ENCODE measurements at regions not wholly inside any gene's neighbourhood (a gene's known extent, or its start where the extent isn't known, plus 50 kb on each side); places are given as distances from the start of the nearest gene placed in this dataset.
"Not testable (repeated sequence)": the region's sequence is repeated elsewhere in the genome, so short reads cannot be mapped to it uniquely, and the experiment has no call there.

GRCh38 chr3:178137206-178137605 is 399.0 kb upstream of the KCNMB2 start:
- no peak for DNase-seq

GRCh38 chr3:178137831-178138230 is 398.4 kb upstream of the KCNMB2 start:
- no peak for DNase-seq

- DNase-seq: no peak
These were observed 397.1 kb upstream of the KCNMB2 start for GRCh38 chr3:178139116-178139515.

DNA sequence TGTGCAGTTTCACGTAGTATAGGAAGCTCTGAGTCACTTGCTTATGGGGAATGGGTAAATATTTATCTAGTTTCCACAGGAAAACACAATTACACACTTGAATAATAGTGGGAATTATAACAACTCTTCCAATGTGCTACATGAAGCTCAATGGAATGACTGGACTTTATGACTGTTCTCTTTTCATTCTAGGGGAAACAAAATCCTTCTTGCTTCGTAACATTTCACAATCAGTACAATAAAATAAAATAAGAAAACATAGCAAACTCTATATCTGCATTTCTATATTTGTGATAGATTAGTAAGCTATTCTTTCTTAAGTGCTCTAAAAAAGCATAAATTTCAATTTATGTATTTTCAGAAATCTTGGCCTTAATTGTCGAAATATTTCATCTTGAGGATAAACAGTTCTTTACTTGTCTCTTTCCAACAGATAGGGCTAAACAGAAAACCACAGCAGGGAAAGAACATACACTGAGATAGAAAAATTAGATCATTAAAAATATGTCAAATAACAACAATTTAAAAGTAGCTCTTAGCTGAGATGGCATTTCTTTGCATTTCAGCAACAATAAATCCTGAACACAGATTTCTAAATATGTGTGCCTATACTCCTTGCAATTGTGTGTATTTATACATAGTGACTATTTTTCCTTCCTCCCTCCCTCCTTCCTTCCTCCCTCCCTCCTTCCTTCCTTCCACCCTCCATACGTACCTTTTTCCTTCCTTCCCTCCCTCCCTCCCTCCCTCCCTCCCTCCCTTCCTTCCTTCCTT is 395.5 kb upstream of the KCNMB2 start:
- DNase-seq: no peak

GRCh38 chr3:178141305-178141684 is 394.9 kb upstream of the KCNMB2 start:
- DNase-seq: not testable (repeated sequence)

DNA sequence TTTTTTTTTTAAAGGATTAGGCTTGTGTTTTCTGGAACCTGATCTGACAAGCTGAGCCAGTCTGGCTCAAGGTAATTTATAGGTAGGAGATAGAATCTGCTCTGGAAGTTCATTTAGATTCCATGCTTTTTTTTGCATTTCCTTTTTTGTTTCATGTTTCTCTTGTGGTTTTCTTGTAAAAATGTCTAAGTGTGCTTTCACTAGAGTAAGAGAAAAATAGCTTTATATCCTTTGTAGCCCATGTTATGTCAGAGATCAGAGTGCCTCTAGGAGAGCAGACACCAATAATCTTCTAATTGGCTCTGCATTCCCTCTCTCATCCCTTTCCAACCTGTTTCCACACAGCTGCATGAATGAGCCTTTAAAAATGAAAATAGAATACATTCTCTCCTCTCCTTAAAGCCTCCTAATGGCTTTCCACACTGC is 389.8 kb upstream of the KCNMB2 start:
- no peak for DNase-seq

- DNase-seq: no peak
These were observed 389.2 kb upstream of the KCNMB2 start for GRCh38 chr3:178147001-178147400.

DNA sequence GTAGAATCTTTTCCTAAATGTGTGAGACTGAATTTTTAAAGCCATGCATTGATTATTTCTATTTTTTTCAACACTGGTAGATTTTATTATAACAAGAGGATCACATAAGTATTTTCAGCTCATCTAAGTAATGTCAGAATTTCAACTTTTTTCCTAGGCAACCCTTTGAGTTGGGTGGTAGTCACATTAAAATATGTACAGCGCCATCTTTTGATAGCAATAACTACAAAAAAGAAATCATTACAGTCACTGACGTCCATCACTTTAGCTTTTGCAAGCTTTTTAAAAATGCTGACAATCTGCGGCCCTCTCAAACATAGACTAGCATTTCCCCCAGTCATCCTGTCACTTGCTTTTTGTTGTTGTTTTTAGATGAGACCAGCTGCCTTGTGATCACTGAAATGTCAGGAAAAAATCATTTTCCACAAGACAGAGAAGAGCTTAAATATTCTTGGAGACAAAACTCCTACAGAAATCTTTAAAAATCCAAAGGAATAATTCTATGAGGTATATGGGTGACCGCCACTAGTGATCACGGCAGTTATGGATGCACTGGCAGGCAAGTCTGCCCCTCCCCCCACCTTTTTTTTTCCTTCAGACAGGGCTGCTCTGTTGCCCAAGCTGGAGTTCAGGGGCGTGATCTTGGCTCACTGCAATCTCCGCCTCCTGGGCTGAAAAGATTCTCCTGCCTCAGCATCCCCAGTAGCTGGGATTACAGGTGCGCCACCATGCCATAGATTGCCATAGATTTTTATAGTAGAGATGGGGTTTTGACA is 384.0 kb upstream of the KCNMB2 start:
- DNase-seq: no peak

DNA sequence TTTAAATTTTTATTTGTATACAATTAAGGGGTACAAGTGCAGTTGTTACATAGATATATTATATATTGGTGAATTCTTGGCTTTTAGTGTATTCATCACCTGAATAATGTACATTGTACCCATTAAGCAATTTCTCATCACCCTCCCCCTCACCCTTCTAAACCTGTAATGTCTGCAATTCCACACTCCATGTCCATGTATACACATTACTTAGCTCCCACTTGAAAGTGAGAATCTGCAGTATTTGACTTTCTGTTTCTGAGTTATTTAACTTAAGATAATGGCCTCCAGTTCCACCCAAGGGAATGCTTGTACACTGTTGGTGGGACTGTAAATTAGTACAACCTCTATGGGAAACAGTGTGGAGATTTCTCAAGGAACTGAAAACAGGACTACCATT is 383.2 kb upstream of the KCNMB2 start:
- no peak for DNase-seq

DNA sequence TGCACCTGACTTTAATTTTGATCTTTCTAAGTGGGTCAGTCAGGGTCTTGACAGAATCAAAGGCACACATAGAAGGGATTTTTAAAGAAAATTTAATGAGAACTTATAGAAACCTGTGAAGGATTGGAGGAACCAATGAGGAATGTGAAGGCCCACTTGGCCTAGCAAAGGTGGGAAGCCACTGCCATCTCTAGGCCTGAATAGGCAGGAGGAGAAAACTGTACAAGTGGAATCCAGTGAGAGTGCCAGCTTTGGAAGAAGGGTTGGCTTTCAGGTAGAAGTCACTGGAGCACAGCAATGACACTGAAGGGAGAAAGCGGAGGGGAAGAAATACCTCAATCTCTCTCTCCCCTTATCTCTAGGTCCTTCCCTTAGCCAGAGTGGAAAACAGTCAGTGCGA is 380.7 kb upstream of the KCNMB2 start:
- no peak for DNase-seq

DNA sequence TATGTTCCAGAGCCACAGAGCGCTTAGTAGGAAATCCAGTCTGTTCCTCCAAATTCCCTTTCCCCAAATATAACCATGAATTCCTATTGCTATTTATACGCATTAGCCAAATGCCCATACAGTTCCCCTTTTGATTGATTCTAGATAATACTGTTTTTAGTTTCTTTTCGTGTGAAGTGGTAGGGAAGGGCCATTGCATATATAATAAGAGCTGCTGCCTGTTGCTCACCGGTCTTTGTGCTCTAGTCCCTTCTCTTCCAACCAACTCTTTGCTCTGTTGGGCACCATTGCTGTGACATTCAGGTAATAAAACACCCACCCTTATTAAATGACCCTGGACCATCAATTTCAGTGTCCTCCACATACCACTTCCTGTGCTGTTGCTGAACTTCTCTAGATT is 379.9 kb upstream of the KCNMB2 start:
- no peak for DNase-seq

GRCh38 chr3:178159691-178160220 is 376.5 kb upstream of the KCNMB2 start:
- no peak for DNase-seq

DNA sequence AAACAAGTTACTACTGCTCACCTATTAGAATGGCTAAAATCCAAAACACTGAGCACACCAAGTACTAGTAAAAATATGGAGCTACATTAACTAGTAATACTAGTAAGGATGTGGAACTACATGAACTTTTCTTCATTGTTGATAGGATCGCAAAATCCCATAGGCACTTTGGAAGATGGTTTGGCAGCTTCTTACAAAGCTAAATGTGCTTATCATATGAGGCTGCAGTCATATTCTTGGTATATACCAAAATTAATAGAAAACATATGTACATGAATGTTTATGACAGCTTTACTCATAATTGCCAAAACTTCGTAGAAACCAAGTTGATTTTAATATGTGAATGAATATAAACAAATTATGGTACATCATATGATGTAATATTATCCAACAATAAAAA is 366.8 kb upstream of the KCNMB2 start:
- no peak for DNase-seq

DNA sequence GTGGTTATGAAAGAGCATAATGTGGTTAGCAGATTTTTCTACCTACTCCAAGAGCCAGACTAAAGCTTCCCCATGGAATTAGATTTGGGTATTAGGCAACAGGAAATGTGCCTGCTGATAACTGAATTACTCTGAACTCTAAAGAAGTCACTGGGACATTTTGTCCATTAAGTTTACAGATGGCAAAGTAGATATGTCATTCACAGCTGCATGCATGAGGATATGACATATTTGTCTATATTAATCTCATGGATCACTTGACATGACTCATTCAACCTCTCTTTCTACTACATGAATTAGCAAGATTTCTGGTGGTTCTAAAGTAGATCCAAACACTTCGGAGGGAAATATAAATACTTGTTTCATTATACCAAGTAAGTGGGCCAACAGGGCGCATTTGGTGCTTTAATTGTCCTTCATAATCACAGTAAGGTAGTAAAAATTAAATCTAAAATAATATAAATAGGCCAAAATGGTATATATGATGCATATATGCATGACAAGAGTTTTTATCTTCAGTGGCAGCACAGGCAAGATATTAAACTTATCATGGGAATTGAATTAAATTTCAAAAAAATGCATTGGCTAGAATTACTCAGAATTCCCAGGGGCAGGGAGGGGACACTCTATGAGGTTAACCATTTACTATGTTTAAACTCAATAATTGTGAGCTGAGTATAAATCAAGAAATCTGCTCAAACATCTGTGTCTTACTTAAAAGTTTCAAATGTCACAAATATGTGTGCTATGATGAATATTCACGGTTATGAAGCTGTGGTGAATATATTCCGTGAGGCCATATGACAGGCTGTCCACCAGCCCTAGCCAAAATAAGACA is 365.3 kb upstream of the KCNMB2 start:
- no peak for DNase-seq

- no peak for DNase-seq
These were observed 364.1 kb upstream of the KCNMB2 start for GRCh38 chr3:178172121-178172520.

DNA sequence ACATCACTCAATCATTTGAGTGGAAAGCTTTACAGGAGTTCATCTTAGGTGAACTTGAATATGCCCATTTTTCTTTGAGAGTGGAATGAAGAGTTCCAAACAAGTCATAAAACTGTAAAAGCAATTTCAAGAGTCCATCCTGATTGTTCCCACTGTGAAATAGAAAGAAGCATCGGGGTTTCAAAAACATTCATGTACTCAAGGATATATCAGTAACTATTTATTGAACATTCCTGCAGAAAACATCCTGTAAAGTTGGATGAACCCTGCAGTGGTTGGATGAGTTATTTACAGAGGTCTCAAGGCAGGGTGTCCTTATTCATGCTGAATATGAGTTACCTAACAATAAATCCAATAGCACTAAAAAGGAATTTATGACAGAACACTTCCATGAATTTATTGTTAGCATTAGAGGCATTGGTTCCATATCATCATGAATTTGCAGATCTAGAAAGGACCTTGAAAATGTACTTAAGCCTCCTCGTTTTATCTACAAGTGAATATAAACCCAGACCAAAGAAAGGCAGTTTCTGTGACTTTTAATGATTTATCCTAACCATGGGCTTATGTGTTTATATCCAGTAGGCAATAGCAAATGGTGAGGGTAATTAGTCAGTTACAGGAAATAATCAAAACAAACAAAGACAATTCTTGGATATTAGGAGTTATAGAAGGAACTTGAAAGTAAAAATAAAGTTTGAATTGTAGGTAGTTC is 361.9 kb upstream of the KCNMB2 start:
- DNase-seq: no peak

GRCh38 chr3:178181088-178181487 is 355.1 kb upstream of the KCNMB2 start:
- DNase-seq: no peak

DNA sequence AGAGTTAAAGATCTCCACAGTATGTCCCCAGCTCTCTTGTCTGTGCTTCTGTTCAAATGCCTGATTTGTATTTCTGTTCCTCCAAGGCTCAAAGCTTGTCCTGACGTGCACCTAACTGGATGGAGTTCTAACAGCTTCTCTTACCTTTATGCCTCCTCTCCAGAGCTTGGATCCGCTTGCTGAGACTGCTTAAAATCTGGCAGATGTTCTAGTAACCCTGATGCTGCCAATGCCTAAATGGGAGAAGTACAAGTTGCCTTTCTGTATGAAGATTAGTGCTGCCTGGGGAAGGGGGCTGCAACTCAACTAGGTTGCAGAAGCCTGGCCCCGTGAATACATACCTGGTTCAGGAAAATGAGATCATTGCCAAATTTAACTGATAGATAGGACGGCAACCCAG is 354.5 kb upstream of the KCNMB2 start:
- DNase-seq: no peak

GRCh38 chr3:178182337-178182779 is 353.9 kb upstream of the KCNMB2 start:
- no peak for DNase-seq

GRCh38 chr3:178184833-178185232 is 351.4 kb upstream of the KCNMB2 start:
- no peak for DNase-seq

DNA sequence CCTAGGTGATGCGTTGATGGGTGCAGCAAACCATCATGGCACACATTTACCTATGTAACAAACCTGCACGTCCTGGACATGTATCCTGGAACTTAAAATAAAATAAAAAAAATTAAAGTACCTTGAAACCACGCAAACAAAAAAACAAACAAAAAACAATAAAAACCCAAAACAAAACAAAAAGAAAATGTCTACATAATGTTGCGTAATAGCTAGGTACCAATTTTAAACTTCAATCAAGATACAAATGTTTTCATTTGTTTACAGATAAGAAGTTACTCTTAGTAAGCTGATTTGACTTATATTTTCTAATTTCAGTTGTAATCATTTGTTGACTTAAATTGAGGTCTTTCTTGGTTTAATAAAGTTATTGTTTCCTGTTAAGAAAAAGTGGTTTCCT is 349.6 kb upstream of the KCNMB2 start:
- no peak for DNase-seq

GRCh38 chr3:178189854-178190253 is 346.4 kb upstream of the KCNMB2 start:
- DNase-seq: no peak

GRCh38 chr3:178193846-178194245 is 342.4 kb upstream of the KCNMB2 start:
- DNase-seq: no peak

Data from activated T-cell treated with anti-CD3 and anti-CD28 coated beads, Interleukin-2, amount 50 U/mL, for 48 hours (primary cell).